DOHH2 (cell line): ENCODE measurements at regions not wholly inside any gene's neighbourhood (a gene's known extent, or its start where the extent isn't known, plus 50 kb on each side); places are given as distances from the start of the nearest gene placed in this dataset.
A peak's percentile ranks its signal among the peaks of the same experiment; 100 is the strongest.

ENCODE experiments used
- H3F3A ChIP-seq: fragments of 200-600 bp; sonication (generic), shearing (Covaris generic); 2 replicates; pipeline ENCODE4 v1.6.0; 2016; ENCODE audit warnings: antibody characterized with exemption, mild to moderate bottlenecking; ENCODE audit not compliant: control insufficient read depth, insufficient read depth
- H3K27ac ChIP-seq: fragments of 200-600 bp; sonication (generic); 2 replicates; pipeline ENCODE4 v1.5.1; 2014; ENCODE audit warnings: low read depth, mild to moderate bottlenecking, low read length, moderate library complexity
- H3K27me3 ChIP-seq: fragments of 200-600 bp; sonication (generic); 2 replicates; pipeline ENCODE4 v1.6.1; 2014; ENCODE audit warnings: mild to moderate bottlenecking, low read length, mixed read lengths; ENCODE audit not compliant: control insufficient read depth
- H3K36me3 ChIP-seq: fragments of 200-600 bp; sonication (generic); 2 replicates; pipeline ENCODE4 v1.6.1; 2014; ENCODE audit warnings: mild to moderate bottlenecking, low read length, moderate library complexity, mixed read lengths; ENCODE audit not compliant: control insufficient read depth
- H3K4me1 ChIP-seq: fragments of 200-600 bp; sonication (generic); 2 replicates; pipeline ENCODE4 v1.6.1; 2014; ENCODE audit warnings: mild to moderate bottlenecking, low read length, mixed read lengths; ENCODE audit not compliant: control insufficient read depth
- H3K4me2 ChIP-seq: fragments of 200-600 bp; sonication (generic); 2 replicates; pipeline ENCODE4 v1.6.0; 2014; ENCODE audit warnings: mild to moderate bottlenecking, low read length, moderate library complexity
- H3K4me3 ChIP-seq: fragments of 200-600 bp; sonication (generic); 2 replicates; pipeline ENCODE4 v1.5.1; 2014; ENCODE audit warnings: mild to moderate bottlenecking, low read length, mixed read lengths
- H3K79me2 ChIP-seq: fragments of 200-600 bp; sonication (generic); 2 replicates; pipeline ENCODE4 v1.6.1; 2014; ENCODE audit warnings: mild to moderate bottlenecking, low read length, mixed read lengths; ENCODE audit not compliant: control insufficient read depth
- H3K9me2 ChIP-seq: fragments of 200-600 bp; sonication (generic); replicated peaks from 2 replicates; pipeline ENCODE4 v1.6.1; 2014; ENCODE audit warnings: mild to moderate bottlenecking, low read length, mixed read lengths; ENCODE audit not compliant: control insufficient read depth
- H3K9me3 ChIP-seq: fragments of 200-600 bp; sonication (generic); 2 replicates; pipeline ENCODE4 v1.6.1; 2014; ENCODE audit warnings: antibody characterized with exemption, low read length, mixed read lengths; ENCODE audit not compliant: control insufficient read depth, insufficient read depth
- H4K20me1 ChIP-seq: fragments of 200-600 bp; sonication (generic); 2 replicates; pipeline ENCODE4 v1.6.0; 2014; ENCODE audit warnings: low read depth, mild to moderate bottlenecking, antibody characterized with exemption, low read length, moderate library complexity; ENCODE audit not compliant: control insufficient read depth, insufficient read depth
- CTCF ChIP-seq: fragments of 200-600 bp; sonication (generic); IDR thresholded peaks from one replicate; pipeline ENCODE4 v1.5.1; 2014; ENCODE audit warnings: antibody characterized with exemption, mild to moderate bottlenecking, low read depth, low read length; ENCODE audit not compliant: poor library complexity, severe bottlenecking
- EZH2phosphoT487 ChIP-seq: fragments of 200-600 bp; sonication (generic); IDR thresholded peaks from 2 replicates; pipeline ENCODE4 v1.6.1; 2017; ENCODE audit warnings: borderline replicate concordance, mild to moderate bottlenecking, antibody characterized with exemption, low read length, moderate library complexity, mixed read lengths

- Histone ChIP-seq H3K9me3 (no peaks in the 10 kb centered on the region), H3K79me2 (no peaks in the 10 kb centered on the region), H3K4me2 (no peak overlapping the region), H3K4me3 (no peak overlapping the region), H3K27ac (no peak overlapping the region), H3K4me1 (peaks cover 14% of the 10 kb centered on the region), H3K27me3 (no peaks in the 10 kb centered on the region), H3K36me3 (no peaks in the 10 kb centered on the region), H4K20me1 (no peaks in the 10 kb centered on the region), H3K9me2 (no peaks in the 10 kb centered on the region), H3F3A (no peaks in the 10 kb centered on the region)
- TF ChIP-seq EZH2phosphoT487 (no peak), CTCF (no peak)
Measured at GRCh38 chr15:29596266-29596665, 226.0 kb downstream of the TJP1 start.

GRCh38 chr15:29593629-29594028, 228.6 kb downstream of the TJP1 start:
- TF ChIP-seq CTCF (no peak), EZH2phosphoT487 (no peak)
- H3K4me1 ChIP-seq: peaks cover 39% of the 10 kb centered on the region
- no peak overlapping the region for H3K4me2 ChIP-seq
- no peaks in the 10 kb centered on the region for H3K9me2 ChIP-seq
- no peak overlapping the region for H3K4me3 ChIP-seq
- H3K36me3 ChIP-seq: no peaks in the 10 kb centered on the region
- H3K27ac ChIP-seq: no peak overlapping the region
- H3K9me3 ChIP-seq: no peaks in the 10 kb centered on the region
- H4K20me1 ChIP-seq: no peaks in the 10 kb centered on the region
- no peaks in the 10 kb centered on the region for H3F3A ChIP-seq
- H3K79me2 ChIP-seq: no peaks in the 10 kb centered on the region
- no peaks in the 10 kb centered on the region for H3K27me3 ChIP-seq

GRCh38 chr15:29593111-29593510, 229.2 kb downstream of the TJP1 start:
- Histone ChIP-seq H3K36me3 (no peaks in the 10 kb centered on the region), H3K4me1 (peaks cover 44% of the 10 kb centered on the region), H3K9me3 (no peaks in the 10 kb centered on the region), H3K4me2 (no peak overlapping the region), H3K9me2 (no peaks in the 10 kb centered on the region), H3K79me2 (no peaks in the 10 kb centered on the region), H3F3A (no peaks in the 10 kb centered on the region), H4K20me1 (no peaks in the 10 kb centered on the region), H3K27ac (no peak overlapping the region), H3K27me3 (no peaks in the 10 kb centered on the region), H3K4me3 (no peak overlapping the region)
- no peak for TF ChIP-seq CTCF
- TF ChIP-seq EZH2phosphoT487: no peak

- Histone ChIP-seq H3K27ac (peak overlapping the region; percentile 38), H3K79me2 (no peaks in the 10 kb centered on the region), H3K4me2 (peak overlapping the region; percentile 26), H4K20me1 (no peaks in the 10 kb centered on the region), H3K4me1 (peaks cover 55% of the 10 kb centered on the region), H3F3A (no peaks in the 10 kb centered on the region), H3K9me3 (no peaks in the 10 kb centered on the region), H3K9me2 (no peaks in the 10 kb centered on the region), H3K27me3 (no peaks in the 10 kb centered on the region), H3K36me3 (no peaks in the 10 kb centered on the region), H3K4me3 (peak overlapping the region; percentile 30)
- TF ChIP-seq CTCF (no peak), EZH2phosphoT487 (no peak)
Measured at GRCh38 chr15:29590701-29591100, 231.6 kb downstream of the TJP1 start.
